D721Med (cell line): ENCODE measurements at regions not wholly inside any gene's neighbourhood (a gene's known extent, or its start where the extent isn't known, plus 50 kb on each side); places are given as distances from the start of the nearest gene placed in this dataset.

Experiments
- DNase-seq: peaks from one replicate; pipeline ENCODE4 v3.0.0; 2011; ENCODE audit warnings: low spot score; ENCODE audit not compliant: insufficient read length
- FAIRE-seq: peaks from 2 replicates; lab custom pipeline; 2011; peaks lifted over from hg19 to GRCh38; lab: Jason Lieb, UNC
- CTCF ChIP-seq: IDR thresholded peaks from 2 replicates; pipeline ENCODE4 v1.5.1; 2012; ENCODE audit warnings: mild to moderate bottlenecking, control low read depth; ENCODE audit not compliant: insufficient read depth; ENCODE audit errors: missing control alignments

DNA sequence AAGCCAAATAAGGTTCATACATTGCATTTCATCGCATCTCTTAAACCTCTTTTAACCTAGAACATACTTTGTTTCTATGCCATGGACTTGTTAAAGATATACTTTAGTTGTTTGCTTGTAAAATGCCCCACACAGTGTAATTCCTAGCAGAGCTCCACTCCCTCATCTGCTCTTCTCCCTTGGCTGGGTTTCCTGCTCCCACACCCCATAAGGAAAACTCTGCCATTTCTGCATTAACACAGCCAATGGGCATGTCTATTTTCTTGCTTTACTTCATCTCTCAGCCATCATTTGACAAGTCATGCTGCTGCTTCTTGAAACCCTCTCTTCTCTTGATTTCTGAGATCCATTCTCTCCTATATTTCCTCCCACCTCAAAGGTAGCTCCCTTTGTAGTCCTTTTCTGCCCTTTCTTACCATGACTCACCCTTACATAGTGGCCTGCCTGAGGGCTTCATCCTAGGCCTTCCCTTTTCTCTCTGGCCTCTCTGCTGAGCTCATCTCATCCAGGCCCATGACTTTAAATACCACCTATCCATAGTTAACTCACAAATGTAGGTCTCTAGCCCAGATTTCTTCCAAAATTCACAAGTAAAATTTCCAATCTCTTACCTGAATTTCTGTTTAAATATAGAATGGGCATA is 471.4 kb downstream of the ADRA2A start:
- FAIRE-seq (no peak), DNase-seq (no peak)
- no peak for TF ChIP-seq CTCF

- FAIRE-seq (no peak), DNase-seq (no peak)
- no peak for TF ChIP-seq CTCF
Observed at GRCh38 chr10:111551001-111551400, 474.2 kb downstream of the ADRA2A start.

DNA sequence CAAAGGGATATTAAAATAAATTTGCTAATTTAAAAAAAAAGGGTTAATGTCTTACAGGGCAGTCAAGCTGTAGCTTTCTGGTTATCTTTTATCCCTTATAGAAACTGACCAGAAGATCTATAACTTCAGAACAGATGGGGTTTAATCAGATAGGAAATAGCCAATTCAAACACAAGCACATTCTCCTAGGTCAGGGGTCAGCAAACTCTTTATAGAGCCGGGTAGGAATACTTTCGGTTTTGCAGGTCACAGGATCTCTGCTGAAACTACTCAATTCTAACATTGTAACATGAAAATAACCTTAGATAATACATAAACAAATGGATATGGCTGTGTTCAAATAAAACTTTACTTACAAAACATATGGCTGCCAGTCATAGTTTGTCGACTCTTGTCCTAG is 479.8 kb downstream of the ADRA2A start:
- no peak for TF ChIP-seq CTCF
- DNase-seq (no peak), FAIRE-seq (no peak)

GRCh38 chr10:111558211-111558610 is 481.4 kb downstream of the ADRA2A start:
- no peak for TF ChIP-seq CTCF

DNA sequence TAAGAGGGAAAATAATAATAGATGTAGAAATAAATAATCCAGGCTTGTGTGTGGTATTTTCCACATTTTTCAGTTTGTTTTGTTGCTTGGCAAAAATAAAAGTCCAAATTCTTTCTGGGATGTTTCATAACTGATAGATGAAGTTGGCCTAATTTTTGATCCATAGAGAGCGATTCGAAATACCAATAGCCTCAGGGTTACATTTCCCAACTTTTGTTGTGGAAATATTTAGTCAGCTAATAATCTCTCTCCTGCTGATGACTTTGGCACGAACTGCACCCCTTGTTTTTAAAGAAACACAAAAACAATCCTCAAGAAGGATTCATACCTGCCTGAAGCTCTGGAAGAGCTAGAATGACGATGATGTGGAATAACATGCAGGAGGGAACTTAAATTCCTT is 483.2 kb downstream of the ADRA2A start:
- DNase-seq (no peak), FAIRE-seq (no peak)
- no peak for TF ChIP-seq CTCF

More at GRCh38 chr10:111558211-111558610, 481.4 kb downstream of the ADRA2A start:
- DNase-seq: no peak
- no peak for FAIRE-seq

- DNase-seq: no peak
- FAIRE-seq: no peak
- TF ChIP-seq CTCF: no peak
Observed at GRCh38 chr10:111561124-111561523, 484.3 kb downstream of the ADRA2A start.

- no peak for DNase-seq
- no peak for FAIRE-seq
- no peak for TF ChIP-seq CTCF
Observed at GRCh38 chr10:111565542-111565941, 488.7 kb downstream of the ADRA2A start.
